Mesenchymal stem cell (in vitro differentiated cells and primary cell): ENCODE measurements at regions not wholly inside any gene's neighbourhood (a gene's known extent, or its start where the extent isn't known, plus 50 kb on each side); places are given as distances from the start of the nearest gene placed in this dataset.

Experiments used
- DNase-seq: peaks from one replicate; pipeline ENCODE4 v3.0.0-alpha.2; 2013
- H2AFZ ChIP-seq: one replicate; pipeline ENCODE4 v1.6.1; 2013; ENCODE audit warnings: low read depth, mild to moderate bottlenecking, control low read depth, inconsistent platforms, low read length, moderate library complexity
- H2AK5ac ChIP-seq: 2 replicates; pipeline ENCODE4 v1.6.1; 2013; ENCODE audit warnings: low read length, moderate library complexity, mild to moderate bottlenecking, inconsistent platforms; ENCODE audit not compliant: severe bottlenecking
- H2BK120ac ChIP-seq: one replicate; pipeline ENCODE4 v1.6.1; 2013; ENCODE audit warnings: low read depth, mild to moderate bottlenecking, inconsistent platforms, low read length, moderate library complexity
- H2BK12ac ChIP-seq, 2 experiments: one replicate each; pipeline ENCODE4 v1.6.1; 2013; ENCODE audit warnings: inconsistent platforms in 2 of 2, low read length in 2 of 2, mild to moderate bottlenecking in 2 of 2, moderate library complexity in 2 of 2, control low read depth in 1 of 2
- H2BK15ac ChIP-seq: one replicate; pipeline ENCODE4 v1.6.1; 2013; ENCODE audit warnings: mild to moderate bottlenecking, low read depth, inconsistent platforms; ENCODE audit not compliant: poor library complexity, severe bottlenecking
- H2BK5ac ChIP-seq: 2 replicates; pipeline ENCODE4 v1.6.1; 2013; ENCODE audit warnings: low read depth, mild to moderate bottlenecking, low read length, control low read depth, inconsistent platforms; ENCODE audit not compliant: poor library complexity, severe bottlenecking
- H3K14ac ChIP-seq, 2 experiments: one replicate each; pipeline ENCODE4 v1.6.1; 2013; ENCODE audit warnings: inconsistent platforms in 2 of 2, low read length in 2 of 2, control low read depth in 1 of 2, mild to moderate bottlenecking in 1 of 2, moderate library complexity in 1 of 2
- H3K18ac ChIP-seq, 2 experiments: one replicate each; pipeline ENCODE4 v1.6.1; 2013; ENCODE audit warnings: inconsistent platforms in 2 of 2, low read length in 2 of 2, control low read depth in 1 of 2, low read depth in 1 of 2, mild to moderate bottlenecking in 1 of 2
- H3K23ac ChIP-seq, 2 experiments: one replicate each; pipeline ENCODE4 v1.6.1; 2013; ENCODE audit warnings: inconsistent platforms in 2 of 2, low read length in 2 of 2, mild to moderate bottlenecking in 2 of 2, moderate library complexity in 2 of 2, control low read depth in 1 of 2
- H3K27ac ChIP-seq: 2 replicates; pipeline ENCODE4 v1.5.1; 2013; ENCODE audit warnings: mild to moderate bottlenecking, moderate library complexity, low read length, control low read depth, inconsistent platforms; ENCODE audit not compliant: poor library complexity, severe bottlenecking
- H3K27me3 ChIP-seq, 2 experiments: 2 replicates each; pipeline versions ENCODE4 v1.6.1 to v1.7.0; 2013; ENCODE audit warnings: low read length in 2 of 2, mild to moderate bottlenecking in 2 of 2, moderate library complexity in 2 of 2, control low read depth in 1 of 2, inconsistent platforms in 1 of 2; ENCODE audit not compliant: control insufficient read depth in 1 of 2, insufficient read depth in 1 of 2
- H3K36me3 ChIP-seq, 2 experiments: 2 replicates each; pipeline versions ENCODE4 v1.6.1 to v1.7.0; 2013; ENCODE audit warnings: low read length in 2 of 2, control low read depth in 1 of 2, inconsistent platforms in 1 of 2, low read depth in 1 of 2, mild to moderate bottlenecking in 1 of 2; ENCODE audit not compliant: insufficient read depth in 2 of 2, control insufficient read depth in 1 of 2
- H3K4ac ChIP-seq, 2 experiments: one replicate each; pipeline ENCODE4 v1.6.1; 2013; ENCODE audit warnings: inconsistent platforms in 2 of 2, low read length in 2 of 2, mild to moderate bottlenecking in 2 of 2, moderate library complexity in 2 of 2, control low read depth in 1 of 2, low read depth in 1 of 2
- H3K4me1 ChIP-seq: 2 replicates; pipeline ENCODE4 v1.6.1; 2013; ENCODE audit warnings: low read depth, low read length, control low read depth; ENCODE audit not compliant: control insufficient read depth, insufficient read depth
- H3K4me2 ChIP-seq: 2 replicates; pipeline ENCODE4 v1.6.1; 2013; ENCODE audit warnings: low read length, mild to moderate bottlenecking, inconsistent platforms; ENCODE audit not compliant: poor library complexity, severe bottlenecking
- H3K4me3 ChIP-seq, 2 experiments: 2 replicates each; pipeline versions ENCODE4 v1.5.1 to v1.7.0; 2013; ENCODE audit warnings: low read length in 2 of 2, mild to moderate bottlenecking in 2 of 2, control low read depth in 1 of 2, low read depth in 1 of 2; ENCODE audit not compliant: insufficient read depth in 1 of 2
- H3K79me1 ChIP-seq: replicated peaks from 2 replicates; pipeline ENCODE4 v1.6.1; 2013; ENCODE audit warnings: mild to moderate bottlenecking, control low read depth, low read length, inconsistent platforms; ENCODE audit not compliant: poor library complexity, severe bottlenecking
- H3K9ac ChIP-seq: 2 replicates; pipeline ENCODE4 v1.7.0; 2013; ENCODE audit warnings: mild to moderate bottlenecking, low read length, moderate library complexity
- H3K9me3 ChIP-seq: 2 replicates; pipeline ENCODE4 v1.7.0; 2013; ENCODE audit warnings: mild to moderate bottlenecking, low read length; ENCODE audit not compliant: control insufficient read depth
- H4K8ac ChIP-seq: one replicate; pipeline ENCODE4 v1.6.1; 2013; ENCODE audit warnings: inconsistent platforms, mild to moderate bottlenecking, low read length, moderate library complexity
- H4K91ac ChIP-seq: one replicate; pipeline ENCODE4 v1.6.1; 2013; ENCODE audit warnings: mild to moderate bottlenecking, low read length, inconsistent platforms
- WGBS: methylation state at CpG from one replicate; pipeline ENCODE4 v1.1.7; 2013; ENCODE audit warnings: mixed read lengths; 5-methylcytosine and 5-hydroxymethylcytosine counted together

DNA sequence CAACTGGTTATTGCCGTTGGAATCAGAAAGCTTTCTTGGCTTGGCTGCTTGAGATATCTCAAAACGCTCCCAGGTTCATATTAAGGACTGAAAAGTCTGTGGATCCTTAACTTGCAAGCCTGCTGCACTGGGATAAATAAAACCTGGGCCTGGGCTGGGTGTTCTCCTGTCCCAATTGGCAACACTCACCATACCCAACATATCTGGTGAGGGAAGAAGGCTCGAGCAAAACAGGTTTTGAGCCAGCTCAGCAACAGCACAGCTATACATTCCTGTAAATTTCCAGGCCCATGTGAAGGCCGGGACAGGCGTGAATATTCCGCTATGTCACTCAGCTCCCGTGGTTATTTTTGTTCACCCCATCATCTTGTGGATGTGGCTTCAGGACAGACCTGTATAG, 169.0 kb upstream of the BCL6 start:
- DNase-seq: peak; percentile 37
- Histone ChIP-seq H3K14ac (no peak overlapping the region), H3K4me2 (no peak overlapping the region), H4K91ac (no peak overlapping the region), H2AFZ (no peak overlapping the region), H2BK120ac (no peak overlapping the region), H3K27ac (no peak overlapping the region), H3K4me3 (no peak overlapping the region), H2BK5ac (no peak overlapping the region), H3K9me3 (no peaks in the 10 kb centered on the region), H3K27me3 (no peaks in the 10 kb centered on the region), H3K9ac (no peak overlapping the region), H4K8ac (no peak overlapping the region), H3K36me3 (no peaks in the 10 kb centered on the region), H3K23ac (no peak overlapping the region), H2BK12ac (no peak overlapping the region), H3K4me1 (peaks cover 2% of the 10 kb centered on the region), H3K4ac (no peak overlapping the region), H3K79me1 (no peaks in the 10 kb centered on the region), H3K18ac (peak overlapping the region in 1 of 2 experiments; percentile 46), H2BK15ac (no peak overlapping the region), H2AK5ac (no peak overlapping the region)
- WGBS: 77% methylated on average over 7 of the region's 7 CpGs

DNA sequence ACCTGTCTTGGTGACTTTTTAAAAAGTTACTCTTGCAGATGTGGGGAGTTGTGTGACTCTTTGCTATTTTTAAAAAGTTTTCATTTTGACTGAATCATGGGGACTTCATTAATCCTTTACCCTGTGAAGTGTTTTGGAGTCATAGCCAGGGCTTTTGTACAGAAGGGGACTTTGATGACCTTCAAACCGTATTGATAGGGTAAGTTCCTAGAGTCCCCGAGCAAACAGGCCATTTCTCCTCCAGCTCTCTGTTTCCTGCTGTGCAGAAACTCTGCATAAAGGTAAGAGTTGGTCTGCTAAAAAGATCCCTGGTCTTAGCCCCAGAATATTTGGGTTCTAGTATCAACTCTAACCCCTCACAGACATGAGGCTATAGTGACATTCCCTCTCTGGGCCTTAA, 170.8 kb upstream of the BCL6 start:
- Histone ChIP-seq H2BK12ac (no peak overlapping the region), H3K9ac (no peak overlapping the region), H2BK5ac (no peak overlapping the region), H3K27me3 (no peaks in the 10 kb centered on the region), H2AK5ac (no peak overlapping the region), H3K79me1 (no peaks in the 10 kb centered on the region), H2BK15ac (no peak overlapping the region), H3K27ac (no peak overlapping the region), H3K4me3 (no peak overlapping the region), H4K8ac (no peak overlapping the region), H3K9me3 (no peaks in the 10 kb centered on the region), H3K14ac (no peak overlapping the region), H3K36me3 (no peaks in the 10 kb centered on the region), H3K4me2 (no peak overlapping the region), H3K18ac (no peak overlapping the region), H3K4me1 (peaks cover 2% of the 10 kb centered on the region), H2BK120ac (no peak overlapping the region), H2AFZ (no peak overlapping the region), H4K91ac (no peak overlapping the region), H3K23ac (no peak overlapping the region), H3K4ac (no peak overlapping the region)
- no peak for DNase-seq
- WGBS: 80% methylated on average over 1 of the region's 2 CpGs

GRCh38 chr3:187918081-187918644, 172.9 kb upstream of the BCL6 start:
- Histone ChIP-seq H2BK12ac (no peak overlapping the region), H3K4me3 (no peak overlapping the region), H3K27me3 (no peaks in the 10 kb centered on the region), H2BK120ac (no peak overlapping the region), H2BK5ac (no peak overlapping the region), H3K14ac (no peak overlapping the region), H3K9ac (no peak overlapping the region), H3K4ac (no peak overlapping the region), H3K4me2 (no peak overlapping the region), H3K18ac (no peak overlapping the region), H3K23ac (no peak overlapping the region), H3K4me1 (peaks cover 3% of the 10 kb centered on the region), H4K8ac (no peak overlapping the region), H4K91ac (no peak overlapping the region), H2AK5ac (no peak overlapping the region), H2BK15ac (no peak overlapping the region), H3K27ac (no peak overlapping the region), H3K9me3 (no peaks in the 10 kb centered on the region), H3K79me1 (no peaks in the 10 kb centered on the region), H2AFZ (no peak overlapping the region), H3K36me3 (no peaks in the 10 kb centered on the region)
- WGBS: 64% methylated on average over 2 of the region's 5 CpGs
- DNase-seq: no peak

GRCh38 chr3:187919048-187919447, 173.8 kb upstream of the BCL6 start:
- no peak overlapping the region for H3K4ac ChIP-seq
- H3K9ac ChIP-seq: no peak overlapping the region
- no peak overlapping the region for H4K91ac ChIP-seq
- no peak for DNase-seq
- H2BK120ac ChIP-seq: no peak overlapping the region
- no peak overlapping the region for H3K27ac ChIP-seq
- H3K4me3 ChIP-seq: no peak overlapping the region
- H3K4me1 ChIP-seq: peaks cover 1% of the 10 kb centered on the region
- no peaks in the 10 kb centered on the region for H3K27me3 ChIP-seq
- no peak overlapping the region for H4K8ac ChIP-seq
- H2AFZ ChIP-seq: no peak overlapping the region
- no peak overlapping the region for H3K18ac ChIP-seq
- H3K36me3 ChIP-seq: no peaks in the 10 kb centered on the region
- no peaks in the 10 kb centered on the region for H3K79me1 ChIP-seq
- no peak overlapping the region for H3K23ac ChIP-seq
- H3K14ac ChIP-seq: no peak overlapping the region
- no peak overlapping the region for H2BK12ac ChIP-seq
- peaks cover 3% of the 10 kb centered on the region for H3K9me3 ChIP-seq
- 85% methylated on average over 6 of the region's 6 CpGs for WGBS
- no peak overlapping the region for H2AK5ac ChIP-seq
- no peak overlapping the region for H2BK5ac ChIP-seq
- H3K4me2 ChIP-seq: no peak overlapping the region
- no peak overlapping the region for H2BK15ac ChIP-seq
